ENCODE measurements at regions not wholly inside any gene's neighbourhood (a gene's known extent, or its start where the extent isn't known, plus 50 kb on each side); places are given as distances from the start of the nearest gene placed in this dataset.

DNA sequence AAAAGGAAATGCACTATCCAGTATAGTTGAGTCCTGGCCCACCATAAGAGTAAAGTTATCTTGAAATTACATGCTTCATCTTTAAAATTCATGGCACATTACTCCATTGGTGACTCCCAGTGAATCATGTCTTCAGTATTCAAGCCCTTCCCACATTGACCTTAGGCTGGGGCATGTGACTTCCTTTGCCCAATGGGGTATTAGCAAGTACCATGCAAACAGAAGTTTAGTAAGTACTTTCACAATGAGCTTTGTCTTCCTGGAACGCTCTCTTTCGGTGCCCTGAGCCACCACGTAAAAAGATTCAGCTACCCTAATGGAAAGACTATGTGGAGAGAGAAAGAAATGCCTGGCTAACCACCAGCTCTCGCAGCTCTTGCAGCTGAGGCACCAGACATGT lies 235.4 kb downstream of the HNRNPD start:
- DNase-seq (ENCODE audit: low read depth), result no peak
- H3K4me3 ChIP-seq (ENCODE audit: low read length), result no peak overlapping the region

DNA sequence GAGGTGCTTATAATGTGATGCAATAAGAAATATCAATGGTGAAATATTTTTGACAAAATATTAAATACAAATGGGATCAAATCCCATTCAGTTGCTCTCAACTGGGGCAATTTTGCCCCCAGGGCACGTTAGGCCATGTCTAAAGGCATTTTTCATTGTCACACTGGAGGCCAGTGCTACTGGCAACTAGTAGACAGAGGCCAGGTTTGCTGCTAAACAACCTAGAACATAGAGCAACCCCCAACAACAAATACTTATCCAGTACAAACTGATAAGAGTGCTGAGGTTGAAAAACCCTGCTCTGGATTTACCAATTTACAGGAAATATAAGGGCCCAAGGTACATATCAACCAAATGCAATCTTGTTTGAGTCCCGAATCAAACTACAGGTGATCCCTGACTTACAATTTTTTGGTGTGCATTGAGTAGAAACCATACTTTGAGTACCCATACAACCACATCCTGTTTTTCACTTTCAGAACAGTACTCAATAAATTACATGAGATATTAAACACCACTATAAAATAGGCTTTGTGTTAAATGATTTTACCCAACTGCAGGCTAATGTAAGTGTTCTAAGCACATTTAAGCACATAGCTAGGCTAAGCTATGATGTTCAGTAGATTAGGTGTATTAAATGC lies 237.5 kb downstream of the HNRNPD start:
- no peak overlapping the region for H3K4me3 ChIP-seq (ENCODE audit: low read length)
- DNase-seq (ENCODE audit: low read depth), result no peak
- TF ChIP-seq, protein P1, sequence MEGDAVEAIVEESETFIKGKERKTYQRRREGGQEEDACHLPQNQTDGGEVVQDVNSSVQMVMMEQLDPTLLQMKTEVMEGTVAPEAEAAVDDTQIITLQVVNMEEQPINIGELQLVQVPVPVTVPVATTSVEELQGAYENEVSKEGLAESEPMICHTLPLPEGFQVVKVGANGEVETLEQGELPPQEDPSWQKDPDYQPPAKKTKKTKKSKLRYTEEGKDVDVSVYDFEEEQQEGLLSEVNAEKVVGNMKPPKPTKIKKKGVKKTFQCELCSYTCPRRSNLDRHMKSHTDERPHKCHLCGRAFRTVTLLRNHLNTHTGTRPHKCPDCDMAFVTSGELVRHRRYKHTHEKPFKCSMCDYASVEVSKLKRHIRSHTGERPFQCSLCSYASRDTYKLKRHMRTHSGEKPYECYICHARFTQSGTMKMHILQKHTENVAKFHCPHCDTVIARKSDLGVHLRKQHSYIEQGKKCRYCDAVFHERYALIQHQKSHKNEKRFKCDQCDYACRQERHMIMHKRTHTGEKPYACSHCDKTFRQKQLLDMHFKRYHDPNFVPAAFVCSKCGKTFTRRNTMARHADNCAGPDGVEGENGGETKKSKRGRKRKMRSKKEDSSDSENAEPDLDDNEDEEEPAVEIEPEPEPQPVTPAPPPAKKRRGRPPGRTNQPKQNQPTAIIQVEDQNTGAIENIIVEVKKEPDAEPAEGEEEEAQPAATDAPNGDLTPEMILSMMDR (conservative IDR thresholded peaks at IDR 0.05; ENCODE audit: low read length), result no peak

More for the DNA sequence above, 235.4 kb downstream of the HNRNPD start:
- TF ChIP-seq, protein P1 (conservative IDR thresholded peaks at IDR 0.05; ENCODE audit: low read length), result no peak

DNA sequence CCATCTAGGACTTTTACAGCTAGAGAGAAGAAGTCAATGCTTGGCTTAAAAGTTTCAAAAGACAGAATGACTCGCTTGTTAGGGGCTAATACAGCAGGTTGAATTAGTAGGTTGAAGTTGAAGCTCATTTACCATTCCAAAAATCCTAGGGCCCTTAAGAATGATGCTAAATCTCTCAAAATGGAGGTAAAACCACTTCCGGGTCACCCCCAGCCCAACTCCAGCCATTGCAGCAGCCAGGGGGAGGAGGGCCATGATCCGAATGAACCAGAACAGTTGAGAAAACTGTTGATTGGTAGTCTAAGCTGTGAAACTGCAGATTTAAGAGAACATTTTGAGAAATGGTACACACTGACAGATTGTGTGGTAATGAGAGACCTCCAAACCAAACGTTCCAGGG lies 245.4 kb downstream of the HNRNPD start:
- DNase-seq (ENCODE audit: low read depth), result no peak
- TF ChIP-seq, protein P1 (conservative IDR thresholded peaks at IDR 0.05; ENCODE audit: low read length), result no peak
- no peak overlapping the region for H3K4me3 ChIP-seq (ENCODE audit: low read length)

DNA sequence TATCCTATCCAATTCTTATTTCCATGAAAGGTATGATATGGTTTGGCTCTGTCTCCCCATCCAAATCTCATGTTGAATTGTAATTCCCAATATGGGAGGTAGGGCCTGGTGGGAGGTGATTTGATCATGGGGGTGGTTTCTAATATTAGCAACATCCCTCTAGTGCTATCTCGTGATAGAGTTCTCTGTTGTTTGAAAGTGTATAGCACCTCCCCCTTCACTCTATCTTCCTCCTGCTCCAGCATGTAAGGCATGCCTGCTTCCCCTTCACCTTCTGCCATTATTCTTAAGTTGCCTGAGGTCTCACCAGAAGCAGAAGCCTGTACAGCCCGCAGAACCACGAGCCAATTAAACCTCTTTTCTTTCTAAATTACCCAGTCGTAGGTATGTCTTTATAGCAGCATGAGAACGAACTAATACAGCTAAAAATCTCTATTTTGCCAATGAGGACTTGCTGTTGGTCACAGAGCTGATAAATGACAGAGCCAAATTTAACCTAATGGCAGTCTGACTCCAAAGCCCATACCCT lies 247.2 kb downstream of the HNRNPD start:
- TF ChIP-seq, protein P1 (conservative IDR thresholded peaks at IDR 0.05; ENCODE audit: low read length), result no peak
- DNase-seq (ENCODE audit: low read depth), result no peak

DNA sequence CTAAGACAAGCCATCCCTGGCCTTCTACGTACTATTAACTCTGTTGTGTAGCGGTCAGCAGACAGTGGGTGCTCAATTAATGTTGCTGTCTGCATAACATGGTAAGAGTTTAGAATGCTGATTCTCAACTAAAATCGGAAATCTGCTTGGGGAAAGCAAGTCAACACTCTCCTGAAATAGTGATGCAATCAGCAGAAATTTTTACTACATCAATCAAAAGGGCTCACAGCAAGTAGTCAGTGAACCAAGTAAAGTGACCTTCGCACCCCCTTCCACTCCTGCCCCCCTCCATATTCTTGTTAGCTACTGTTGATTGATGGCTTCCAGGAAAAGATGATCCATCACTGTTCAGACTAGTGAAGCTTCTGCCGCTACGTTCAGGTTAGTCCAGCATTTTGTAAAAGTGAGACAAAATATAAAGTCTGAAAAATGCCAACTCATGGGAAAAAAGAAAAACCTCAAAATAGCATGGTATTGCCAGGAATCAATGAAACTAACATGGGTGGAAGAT lies 247.9 kb downstream of the HNRNPD start:
- no peak for DNase-seq (ENCODE audit: low read depth)
- H3K4me3 ChIP-seq (ENCODE audit: low read length), result no peak overlapping the region
- TF ChIP-seq, protein P1 (conservative IDR thresholded peaks at IDR 0.05; ENCODE audit: low read length), result no peak

More for the DNA sequence above, 247.2 kb downstream of the HNRNPD start:
- H3K4me3 ChIP-seq (ENCODE audit: low read length), result no peak overlapping the region

DNA sequence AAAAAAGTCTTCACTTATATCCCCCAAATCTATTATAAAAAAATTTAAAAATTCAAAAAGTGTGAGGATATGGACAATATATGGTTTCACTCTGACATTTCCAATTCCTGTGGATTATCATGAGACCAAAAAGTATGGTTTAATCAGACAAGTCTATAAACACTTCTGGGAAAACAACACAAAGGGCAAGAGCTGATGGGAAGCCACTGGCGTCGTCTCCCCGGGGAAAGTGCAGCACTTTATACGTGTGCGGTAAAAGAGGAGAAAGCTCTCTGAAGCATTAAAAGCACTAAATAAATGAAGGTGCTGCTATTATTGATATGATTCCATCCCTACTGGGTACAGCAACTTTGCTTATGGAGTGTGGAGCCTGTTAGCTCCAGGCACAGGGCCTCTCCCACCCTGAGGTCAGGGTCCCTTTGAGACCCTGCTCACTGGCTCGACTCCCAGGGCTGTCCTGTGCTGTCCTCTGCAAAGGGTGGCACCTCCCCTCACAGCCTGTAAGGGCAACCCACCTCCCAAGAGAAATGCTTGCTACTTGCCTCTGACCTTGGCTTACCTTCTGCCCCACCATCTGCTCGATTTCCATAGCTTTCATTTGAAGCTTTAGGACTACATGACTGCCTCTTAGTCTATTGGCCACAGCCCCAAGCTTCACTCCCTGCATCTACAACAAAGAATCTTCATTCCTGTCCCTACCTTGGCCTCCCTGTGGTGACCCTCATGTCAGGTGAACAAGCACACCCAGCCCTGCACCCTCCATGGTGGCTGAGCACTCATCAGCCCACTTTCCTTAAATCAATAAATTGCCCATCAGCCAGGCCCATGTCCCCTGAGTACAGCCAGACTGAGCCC lies 248.6 kb downstream of the HNRNPD start:
- no peak for DNase-seq (ENCODE audit: low read depth)
- H3K4me3 ChIP-seq (ENCODE audit: low read length), result no peak overlapping the region
- TF ChIP-seq, protein P1 (conservative IDR thresholded peaks at IDR 0.05; ENCODE audit: low read length), result no peak

Measured in AG10803 (cell line).